DMS79 treated with DMSO at 0.1 percent for 48 hours (cell line): ENCODE measurements at regions not wholly inside any gene's neighbourhood (a gene's known extent, or its start where the extent isn't known, plus 50 kb on each side); places are given as distances from the start of the nearest gene placed in this dataset.

ENCODE experiments used
- DNase-seq: peaks from one replicate; lab custom pipeline; 2025; lab: John Stamatoyannopoulos, UW

DNA sequence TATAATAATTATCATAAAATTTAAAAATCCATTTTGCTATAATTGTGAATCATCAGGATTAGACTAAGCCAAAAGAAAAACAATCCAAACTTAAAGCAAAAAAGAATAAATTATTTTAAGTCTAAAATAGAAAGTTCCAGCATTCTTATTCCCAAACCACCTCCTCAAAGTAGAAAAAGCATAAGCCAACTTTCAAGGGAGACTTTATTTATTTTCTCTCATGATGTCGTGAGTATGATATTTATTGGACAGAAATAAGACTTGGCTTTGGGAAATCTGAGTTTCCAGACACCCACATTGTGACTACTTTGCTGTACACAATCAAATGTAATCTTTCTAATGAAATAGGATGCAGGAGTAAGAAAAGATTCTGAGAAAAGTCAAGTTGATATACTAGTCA lies 372.1 kb downstream of the MTRR start:
- no peak for DNase-seq

DNA sequence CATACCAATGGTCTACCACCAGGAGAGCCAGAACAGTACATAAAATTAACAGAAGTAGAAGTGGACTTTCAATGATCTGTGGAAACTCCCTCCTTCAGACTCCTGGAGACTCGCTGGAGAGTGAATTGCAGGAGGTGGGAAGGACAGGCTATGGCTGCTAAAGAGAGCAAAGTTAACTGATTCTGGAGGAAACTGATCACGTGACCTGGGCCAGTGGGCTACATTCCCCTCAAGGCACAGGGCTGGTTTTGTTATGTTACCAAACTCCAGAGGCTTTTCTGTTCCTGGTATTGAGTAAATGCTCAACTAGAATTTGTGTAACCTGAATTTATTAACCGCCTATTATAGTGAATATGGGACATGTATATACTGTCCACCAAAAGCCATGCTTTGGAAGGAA lies 372.6 kb downstream of the MTRR start:
- no peak for DNase-seq

DNA sequence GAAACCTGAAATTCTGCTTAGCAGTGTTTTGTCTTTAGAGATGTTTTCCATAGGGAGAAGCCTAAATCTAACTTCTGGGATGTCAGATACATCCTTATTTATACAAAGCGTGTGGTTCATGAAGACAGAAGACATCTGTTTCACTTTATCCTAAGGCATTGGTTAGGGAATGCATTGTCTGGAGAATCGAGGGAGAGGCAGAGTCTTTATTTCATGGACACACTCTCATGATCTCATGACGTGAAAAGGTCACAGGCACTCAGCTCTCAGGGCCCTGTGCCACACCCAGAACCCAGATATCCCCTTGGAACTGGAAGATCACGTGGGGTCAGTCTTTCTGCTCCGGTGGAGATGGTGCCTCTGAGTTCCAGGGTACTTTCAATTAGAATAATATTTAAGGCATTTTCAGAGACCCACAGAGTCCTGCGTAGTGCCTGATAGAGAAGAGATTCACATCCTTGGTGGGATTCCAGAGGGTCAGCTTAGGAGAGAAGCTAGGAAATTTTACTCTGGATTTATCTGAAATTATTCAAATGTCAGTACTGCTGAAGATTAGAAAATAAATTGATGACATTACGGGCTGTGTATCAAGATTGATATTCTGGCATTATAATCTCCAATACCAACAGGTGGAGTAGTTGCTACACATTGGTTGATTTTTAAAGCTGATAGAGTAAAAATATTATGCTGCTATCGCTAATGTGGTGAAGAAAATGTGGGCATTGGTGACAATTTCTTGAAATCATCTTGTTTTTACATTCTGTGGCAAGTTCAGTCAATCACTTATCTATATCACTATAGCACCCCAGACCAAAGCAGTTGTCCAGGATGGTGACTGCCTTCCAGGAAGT lies 378.3 kb downstream of the MTRR start:
- DNase-seq = no peak

DNA sequence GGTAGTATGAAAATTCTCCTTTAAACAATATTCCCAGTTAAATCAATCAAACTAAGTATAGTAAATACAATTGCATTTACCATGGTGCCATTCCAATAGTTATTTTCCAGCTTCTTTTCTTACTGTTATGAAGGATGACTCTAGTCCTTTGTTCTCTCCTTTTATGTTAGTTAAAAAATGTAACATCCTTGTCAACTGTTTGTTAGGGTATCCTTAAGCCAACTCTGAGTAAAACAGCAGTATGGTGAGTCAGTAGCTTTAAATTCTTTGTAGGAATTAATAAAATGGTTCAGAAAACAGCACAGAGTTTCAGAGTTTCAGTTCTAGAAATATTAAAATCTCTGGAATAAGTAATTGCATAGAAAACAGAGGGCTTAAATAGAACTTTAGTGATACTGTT lies 384.4 kb downstream of the MTRR start:
- no peak for DNase-seq

DNA sequence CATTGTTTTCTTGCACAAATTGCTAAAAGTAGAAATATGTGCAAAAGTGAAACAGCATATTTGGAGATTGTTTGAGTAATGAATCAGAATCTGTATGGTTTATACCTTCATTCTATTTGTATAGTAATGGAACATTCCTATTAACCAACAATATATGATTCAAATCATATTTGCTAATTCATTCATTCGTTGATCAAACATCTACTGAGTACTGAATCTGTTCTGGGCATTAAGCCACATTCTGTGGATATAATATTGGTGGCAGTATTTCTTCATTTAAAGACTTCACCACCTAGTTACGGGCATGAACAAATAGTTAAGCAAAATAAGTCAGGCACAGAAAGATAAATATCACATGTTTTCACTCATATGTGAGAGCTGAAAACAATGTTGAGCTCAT lies 385.7 kb downstream of the MTRR start:
- DNase-seq = no peak

DNA sequence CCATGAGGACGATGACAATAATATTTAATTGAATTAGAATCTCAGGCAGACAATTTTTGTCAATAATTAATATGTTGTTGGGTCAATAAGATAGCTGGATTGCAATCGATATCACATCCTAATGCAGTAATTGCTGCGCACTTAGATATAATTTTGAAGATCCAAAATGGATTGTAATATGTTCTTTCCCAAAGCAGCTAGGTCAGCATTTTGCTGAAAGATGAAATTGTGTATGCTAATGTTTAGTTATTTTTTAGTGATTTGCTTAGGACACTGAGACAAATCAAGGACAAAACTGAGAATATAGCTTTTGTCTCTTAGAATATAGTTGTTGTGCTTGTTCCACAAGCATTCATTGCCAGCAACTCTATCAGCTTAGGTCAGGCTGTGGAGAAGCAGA lies 389.9 kb downstream of the MTRR start:
- DNase-seq = no peak

DNA sequence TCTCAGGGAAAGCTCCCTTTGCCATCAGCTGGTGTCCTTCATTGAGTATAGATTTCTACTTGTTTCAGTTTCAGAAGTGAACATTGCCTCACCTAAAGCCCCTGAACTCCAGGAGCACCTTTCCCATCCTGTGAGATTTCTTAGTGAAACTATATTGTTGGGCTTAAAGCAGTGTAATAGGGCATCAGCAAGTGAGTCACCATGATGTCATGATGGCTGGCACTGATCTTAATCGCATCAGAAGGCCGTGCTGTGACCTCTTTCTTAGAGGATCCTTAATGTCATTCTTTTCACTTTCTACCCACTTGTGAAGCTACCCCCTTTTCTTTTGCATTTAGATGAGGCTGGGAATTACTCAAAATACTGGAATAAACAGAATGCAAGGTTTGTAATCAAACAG lies 401.3 kb downstream of the MTRR start:
- no peak for DNase-seq

DNA sequence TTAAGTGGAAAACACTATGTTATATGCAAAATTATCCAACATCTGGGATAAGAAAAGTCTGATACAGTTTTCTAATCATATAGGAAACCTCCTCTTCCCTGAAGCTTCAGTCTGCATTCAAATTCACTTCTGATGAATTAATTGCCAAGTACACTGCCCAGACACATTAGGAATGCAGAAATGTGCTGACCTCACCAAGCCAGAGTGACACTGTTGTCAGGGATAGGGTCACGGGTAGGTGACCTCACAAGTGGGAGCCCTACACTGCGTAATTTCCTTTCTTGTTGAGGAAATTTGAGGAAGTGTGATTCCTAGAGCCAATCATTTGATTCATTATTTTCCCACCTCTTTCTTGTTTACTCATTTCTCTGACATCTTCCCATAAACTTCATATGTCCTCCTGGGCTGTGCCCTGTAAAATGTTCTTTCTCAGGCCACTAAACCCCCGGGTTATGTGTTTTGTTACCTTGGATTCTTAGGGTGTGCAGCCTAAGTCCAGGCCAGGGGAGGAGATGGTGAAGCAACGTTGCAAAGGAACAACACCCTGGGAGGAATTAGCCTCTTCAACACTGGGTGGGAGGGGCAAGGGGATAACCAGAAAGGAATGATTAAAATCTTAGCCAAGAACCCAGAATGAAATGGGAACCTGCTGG lies 411.9 kb downstream of the MTRR start:
- no peak for DNase-seq

DNA sequence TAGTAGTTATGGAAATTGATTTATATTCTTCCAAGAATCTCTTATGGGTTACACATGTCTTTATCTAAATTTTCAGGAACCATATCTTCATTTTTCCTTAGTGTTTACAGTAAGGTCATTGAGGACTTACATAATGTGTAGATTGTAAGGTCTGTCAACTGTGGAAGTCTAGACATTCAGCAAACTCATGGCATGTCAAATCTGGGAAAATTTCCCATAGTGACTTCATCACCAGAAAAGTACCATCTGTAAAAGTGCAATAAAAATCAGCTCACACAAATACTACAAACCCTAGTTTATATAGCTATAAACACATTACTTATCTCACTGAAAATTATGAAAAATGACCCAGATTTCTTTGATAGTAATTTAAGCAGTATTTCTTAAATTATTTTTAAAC lies 419.4 kb downstream of the MTRR start:
- DNase-seq = peak; percentile 76

DNA sequence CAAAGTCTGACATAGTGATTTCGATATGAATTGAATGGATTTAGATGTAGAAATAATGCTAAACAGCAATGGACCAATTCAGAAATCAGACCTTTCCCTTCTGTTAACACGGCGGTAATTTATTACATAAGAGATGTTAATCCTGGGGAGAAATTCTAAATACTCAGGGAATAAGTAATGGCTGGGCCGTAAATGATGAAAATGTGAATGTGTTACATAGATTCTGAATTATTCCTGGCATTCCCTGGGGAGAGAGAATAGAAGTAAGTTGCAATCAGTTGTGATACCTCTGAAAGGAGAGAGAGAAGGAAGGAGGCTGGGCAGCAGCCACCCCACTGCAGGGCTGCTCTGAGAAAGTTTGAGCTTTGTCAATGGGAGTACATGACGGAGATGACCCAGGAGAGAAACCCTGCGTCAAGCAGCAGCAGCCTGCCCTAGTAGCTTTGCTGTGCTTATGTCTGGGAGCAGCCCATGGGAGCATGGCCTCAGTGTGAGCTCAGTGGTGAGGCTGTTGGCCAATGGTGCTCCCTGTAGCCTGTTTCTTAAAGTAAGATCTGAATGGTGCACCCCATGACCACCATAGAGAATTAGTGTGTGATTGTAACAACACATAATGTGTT lies 420.1 kb downstream of the MTRR start:
- no peak for DNase-seq

DNA sequence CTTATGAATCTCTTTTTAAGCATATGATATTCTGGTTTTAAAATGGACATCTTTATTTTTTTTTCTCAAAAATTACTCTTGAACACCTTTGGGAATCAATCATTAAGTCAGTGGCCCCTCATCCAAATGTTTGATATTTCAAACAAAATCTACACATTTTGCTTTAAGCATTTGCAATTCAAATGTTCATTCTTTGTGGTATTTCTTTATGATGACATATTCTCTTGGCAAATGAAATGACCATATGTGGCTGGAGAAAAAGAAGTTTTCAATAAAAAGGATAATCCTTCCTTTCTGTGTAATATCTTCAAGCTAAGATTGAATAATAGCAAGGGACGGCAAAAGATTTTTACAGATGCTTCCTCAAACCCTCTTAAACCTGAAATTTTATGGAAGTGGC lies 420.8 kb downstream of the MTRR start:
- no peak for DNase-seq

DNA sequence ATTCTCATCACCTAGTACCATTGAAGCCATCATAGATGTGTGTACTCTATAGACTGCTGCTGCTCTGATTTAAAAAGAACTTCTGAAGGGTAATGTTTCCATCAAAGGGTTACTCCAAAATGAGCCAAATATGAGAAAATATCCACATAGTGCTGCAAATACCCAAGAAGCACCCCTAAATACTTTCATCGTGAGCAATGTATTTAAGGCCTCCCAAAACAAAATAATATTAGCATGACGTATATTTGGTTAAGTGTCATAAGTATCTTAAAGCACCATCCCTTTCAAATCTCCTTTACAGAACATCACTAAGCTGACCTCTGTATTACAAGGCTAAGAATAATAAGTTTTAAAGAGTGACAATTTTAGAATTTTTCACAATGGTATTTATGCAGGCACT lies 421.8 kb downstream of the MTRR start:
- no peak for DNase-seq

DNA sequence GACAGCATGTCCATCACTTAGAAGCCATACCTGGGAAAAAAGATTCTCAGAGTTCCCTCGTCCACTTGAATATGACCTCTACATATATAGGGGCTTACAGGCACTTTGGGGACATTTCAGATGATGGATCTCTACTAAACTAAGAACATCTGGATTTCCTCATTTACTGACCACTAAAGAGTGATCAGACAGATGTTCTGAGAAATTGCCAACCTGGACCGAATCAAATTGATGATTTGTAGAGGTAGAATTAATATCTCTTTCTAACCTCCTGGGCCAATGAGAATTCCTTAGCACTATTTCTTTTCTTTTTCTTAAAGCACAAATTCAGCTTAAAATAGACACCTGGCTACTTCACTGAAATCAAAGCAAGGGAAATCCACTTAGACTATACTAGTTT lies 422.7 kb downstream of the MTRR start:
- no peak for DNase-seq

DNA sequence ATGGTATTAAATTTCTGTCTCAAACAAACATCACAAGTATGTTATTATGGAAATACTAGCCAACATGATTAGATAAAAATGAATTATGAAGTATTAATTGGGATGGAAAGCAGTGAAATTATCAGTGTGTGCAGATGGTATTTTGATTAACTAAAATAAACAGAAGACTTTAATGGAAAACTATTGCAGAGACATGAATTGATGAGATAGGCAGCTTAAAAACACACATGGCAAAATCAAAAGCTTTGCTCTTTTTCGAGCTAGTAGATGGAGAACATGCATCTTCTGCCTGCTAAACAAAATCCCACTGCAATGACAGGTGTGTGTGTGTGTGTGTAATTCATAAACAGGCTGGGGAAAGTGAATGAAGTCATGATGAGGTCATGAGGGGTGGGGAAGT lies 426.2 kb downstream of the MTRR start:
- DNase-seq = no peak

DNA sequence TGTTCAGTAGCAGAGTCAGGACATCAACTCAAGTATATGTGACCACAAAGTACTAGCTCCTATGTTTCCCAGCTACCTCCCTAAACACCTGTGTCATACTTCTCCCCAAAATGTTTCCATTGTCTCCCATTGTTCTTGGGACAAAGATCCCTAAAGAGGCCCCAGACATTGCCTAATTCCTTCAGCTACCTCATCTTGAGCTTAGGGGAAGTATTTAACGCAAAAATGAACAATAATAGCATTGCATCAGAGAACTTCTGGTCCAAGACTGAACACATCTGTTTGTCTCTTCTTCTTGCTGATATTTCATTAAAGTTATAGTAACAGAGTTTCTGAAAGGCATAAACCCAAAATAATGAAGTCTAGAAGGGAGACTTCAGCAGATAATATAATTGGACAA lies 430.8 kb downstream of the MTRR start:
- no peak for DNase-seq

DNA sequence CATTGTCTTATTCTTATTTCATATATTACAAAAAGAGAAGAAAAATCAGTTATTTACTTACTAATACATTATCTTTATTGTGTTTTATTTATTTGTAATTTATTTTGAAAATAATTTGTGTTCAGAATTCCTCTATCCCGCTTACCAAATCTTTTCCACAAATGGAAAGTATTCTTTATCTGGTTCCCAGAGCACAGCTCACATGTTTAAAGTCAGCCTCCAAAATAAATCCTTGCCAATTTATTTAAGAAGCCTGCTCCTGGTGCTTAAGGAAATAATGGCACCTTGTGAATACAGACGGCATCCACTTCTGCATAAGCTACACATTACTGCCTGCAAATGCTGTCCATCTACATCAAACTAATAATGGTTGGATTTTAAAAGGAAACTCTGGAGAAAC lies 435.4 kb downstream of the MTRR start:
- no peak for DNase-seq

DNA sequence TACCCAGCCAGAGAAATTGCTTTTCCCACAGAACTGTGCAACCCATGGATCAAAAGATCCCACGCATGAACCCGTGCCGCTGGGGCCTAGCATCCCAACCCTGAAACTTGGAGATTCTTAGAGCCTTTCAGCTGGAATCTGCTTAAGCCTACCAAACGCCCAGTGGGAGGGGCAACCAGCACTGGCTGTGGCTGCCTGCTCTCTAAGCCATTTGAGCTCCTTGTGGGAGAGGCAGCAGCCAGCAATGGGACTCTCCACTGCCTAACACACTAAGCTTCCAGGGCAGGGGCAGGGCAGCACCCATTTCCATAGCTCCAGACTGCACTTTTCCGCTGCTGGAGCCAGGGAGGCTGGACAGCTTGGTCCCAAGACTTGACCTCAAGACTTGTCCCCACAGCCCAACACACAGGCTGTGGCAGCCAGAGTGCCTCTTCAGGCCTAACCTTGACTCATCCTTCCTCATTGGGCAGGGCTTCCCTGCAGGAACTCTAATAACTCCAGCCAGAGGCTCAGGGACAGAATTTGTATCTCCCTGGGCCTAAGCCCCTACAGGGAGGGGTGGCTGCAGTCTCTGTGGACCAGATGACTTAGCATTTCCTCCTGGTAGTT lies 437.4 kb downstream of the MTRR start:
- no peak for DNase-seq

DNA sequence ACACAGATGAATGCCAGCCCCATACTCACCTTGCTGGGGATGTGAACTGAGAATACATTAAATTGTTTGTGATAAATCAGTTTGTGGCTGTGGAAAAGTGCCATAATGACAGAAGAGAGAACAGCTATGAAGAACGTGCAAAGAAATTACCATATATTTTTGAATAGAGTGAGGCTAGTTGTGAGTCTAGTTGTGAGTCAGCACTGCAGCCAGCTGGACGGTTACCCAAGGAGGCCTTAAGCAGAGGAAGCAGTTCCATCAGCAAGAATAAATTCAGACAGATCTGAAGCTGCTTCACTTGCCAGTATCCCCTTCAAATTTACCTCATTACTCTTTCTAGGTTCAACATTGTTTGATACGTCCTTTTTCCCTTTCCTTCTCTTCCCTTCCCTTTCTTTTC lies 446.0 kb downstream of the MTRR start:
- no peak for DNase-seq

DNA sequence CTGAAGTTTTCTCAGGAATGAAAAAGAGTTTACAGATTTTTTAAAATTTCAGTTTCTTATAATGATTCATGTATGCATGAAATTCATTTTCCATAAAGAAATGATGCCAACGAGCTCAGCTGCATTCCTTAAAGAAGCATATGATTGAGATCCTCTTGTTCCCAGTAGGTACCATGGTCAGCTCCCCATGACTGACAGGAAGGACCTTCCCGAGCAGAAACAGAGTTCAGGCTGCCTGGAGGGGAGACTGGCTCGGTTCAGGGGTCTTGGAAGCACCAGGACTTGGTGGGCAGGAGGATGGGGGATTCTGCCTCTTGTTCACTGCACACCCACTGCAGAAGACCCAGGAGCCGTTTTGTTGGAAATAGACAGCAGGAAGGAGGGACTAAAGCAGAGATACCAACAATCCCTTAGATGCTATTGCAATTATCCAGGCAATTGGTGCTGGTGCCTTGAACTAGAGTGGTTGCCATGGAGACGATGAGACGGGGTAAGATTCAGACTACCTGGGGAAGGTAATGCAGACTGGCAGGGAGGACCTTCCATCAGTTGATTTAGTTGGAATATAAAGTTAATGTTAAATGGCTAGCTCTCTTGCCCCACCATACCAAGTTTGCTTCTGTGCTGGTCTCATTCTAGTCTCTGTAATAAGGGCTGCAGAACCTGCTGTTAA lies 447.8 kb downstream of the MTRR start:
- peak; percentile 43 for DNase-seq

DNA sequence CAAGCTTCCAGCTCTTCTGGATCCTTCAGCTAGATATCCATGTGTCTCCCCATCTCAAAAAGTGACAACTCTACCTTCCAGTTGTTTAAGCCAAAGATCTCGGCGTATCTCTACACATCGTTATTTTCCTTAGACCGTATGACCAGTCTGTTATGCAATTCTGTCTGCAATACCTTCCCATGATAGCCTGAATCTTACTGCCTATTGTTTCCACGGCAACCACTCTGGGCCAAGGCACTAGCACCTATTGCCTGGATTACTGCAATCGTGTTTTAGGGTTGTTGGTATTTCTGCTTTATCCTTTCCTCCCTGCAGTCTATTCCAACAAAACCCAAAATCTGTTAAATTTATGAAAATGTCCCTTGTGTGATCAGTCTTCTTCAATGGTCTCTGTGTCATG lies 448.4 kb downstream of the MTRR start:
- DNase-seq = no peak

DNA sequence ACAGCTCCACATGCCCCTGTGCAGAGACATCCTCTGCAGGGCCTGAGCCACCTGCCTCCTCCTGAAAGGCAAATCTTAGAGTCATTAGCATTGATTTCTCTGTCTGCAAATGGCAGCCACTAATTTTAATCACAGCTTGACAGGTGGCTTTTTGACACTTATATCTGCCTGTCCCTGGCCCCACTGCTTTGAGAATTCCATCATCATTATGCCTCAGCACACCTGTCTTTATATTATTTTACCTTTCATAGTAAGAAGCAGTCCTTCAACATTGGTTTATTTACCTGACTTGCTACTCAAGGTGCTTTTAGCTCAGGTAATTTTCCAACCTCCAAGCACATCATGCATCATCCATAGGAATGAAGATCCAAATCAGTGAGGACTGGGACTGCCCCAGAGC lies 451.3 kb downstream of the MTRR start:
- no peak for DNase-seq

DNA sequence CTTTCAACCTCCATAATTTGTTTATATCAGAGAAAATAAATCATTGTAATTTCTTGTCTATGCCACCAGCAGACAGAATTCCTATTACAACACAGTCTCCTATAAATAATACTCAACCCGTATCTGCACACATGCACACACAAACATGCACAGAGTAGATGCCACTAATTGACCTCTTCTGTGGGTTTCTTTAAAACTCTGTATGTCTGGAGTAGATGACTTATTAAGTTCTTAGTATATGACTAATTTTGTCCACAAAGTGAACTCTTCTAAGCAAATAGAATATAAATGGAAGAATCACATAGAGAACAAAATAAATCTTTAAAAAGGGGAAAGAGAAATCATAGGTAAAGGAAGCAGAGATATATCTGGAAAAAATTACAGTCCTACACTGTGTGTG lies 452.3 kb downstream of the MTRR start:
- DNase-seq = no peak
